Vagina (tissue), 2 donors: ENCODE measurements at regions not wholly inside any gene's neighbourhood (a gene's known extent, or its start where the extent isn't known, plus 50 kb on each side); places are given as distances from the start of the nearest gene placed in this dataset.
A peak's percentile ranks its signal among the peaks of the same experiment; 100 is the strongest.

ENCODE experiments used
- DNase-seq, 2 donors: peaks; one replicate each; pipeline ENCODE4 v3.0.0-alpha.2; 2017; ENCODE audit errors: extremely low spot score in 2 of 2
- H3K27ac ChIP-seq: fragments of 200-600 bp; sonication (generic); one replicate; pipeline ENCODE4 v1.5.1; 2019
- H3K27me3 ChIP-seq: fragments of 200-600 bp; sonication (generic); one replicate; pipeline ENCODE4 v1.5.1; 2019
- H3K36me3 ChIP-seq, 2 donors: fragments of 200-600 bp; sonication (generic); one replicate each; pipeline ENCODE4 v1.5.1; 2017 to 2019
- H3K4me1 ChIP-seq: fragments of 200-600 bp; sonication (generic); one replicate; pipeline ENCODE4 v1.5.1; 2019
- H3K4me3 ChIP-seq, 2 donors: fragments of 200-600 bp; sonication (generic); 1 replicate in 1 of 2; 2 replicates in 1 of 2; pipeline ENCODE4 v1.5.1; 2016 to 2019
- H3K9me3 ChIP-seq: fragments of 200-600 bp; sonication (generic); one replicate; pipeline ENCODE4 v1.5.1; 2019
- CTCF ChIP-seq, 3 experiments: fragments of 450-650 bp in 2 of 3; fragments of 200-600 bp in 1 of 3; sonication (generic) in 1 of 3; IDR thresholded peaks; one replicate each; pipeline ENCODE4 v1.5.1; 2017 to 2019; ENCODE audit warnings: antibody characterized with exemption in 3 of 3, mild to moderate bottlenecking in 2 of 3, moderate library complexity in 2 of 3
- POLR2A ChIP-seq, 2 donors: fragments of 450-650 bp; IDR thresholded peaks; one replicate each; pipeline ENCODE4 v1.6.1; 2017; ENCODE audit warnings: antibody characterized with exemption in 2 of 2, mild to moderate bottlenecking in 2 of 2, moderate library complexity in 2 of 2
- POLR2AphosphoS5 ChIP-seq, 2 donors: sonication (generic); formaldehyde crosslinking; IDR thresholded peaks; one replicate each; pipeline ENCODE4 v1.9.0; 2017; ENCODE audit warnings: antibody characterized with exemption in 2 of 2, mild to moderate bottlenecking in 2 of 2, low read depth in 1 of 2; ENCODE audit not compliant: insufficient read depth in 1 of 2
- intact Hi-C: fragments of 100-400 bp; cut with DNase I; formaldehyde crosslinking; loops from one replicate; pipeline ENCODE4 v1.15.1; 2023

- DNase-seq = peak; percentile 56 to 91
These were observed 145.9 kb upstream of the COPS8 start for GRCh38 chr2:236939721-236940231.

GRCh38 chr2:236940497-236940896 lies 145.2 kb upstream of the COPS8 start:
- DNase-seq = peak; percentile 64 to 74
- intact Hi-C loops = no loop called here
- H3K4me1 ChIP-seq = no peaks in the 10 kb centered on the region
- H3K4me3 ChIP-seq = no peak overlapping the region
- H3K9me3 ChIP-seq = no peaks in the 10 kb centered on the region
- H3K36me3 ChIP-seq = no peaks in the 10 kb centered on the region
- TF ChIP-seq CTCF (IDR thresholded peaks at IDR 0.05) (no peak), POLR2AphosphoS5 (IDR thresholded peaks at IDR 0.05; ENCODE audit: insufficient read depth in 1 of 2, low read depth in 1 of 2) (no peak), POLR2A (IDR thresholded peaks at IDR 0.05) (no peak)
- H3K27ac ChIP-seq = no peak overlapping the region
- H3K27me3 ChIP-seq = no peaks in the 10 kb centered on the region

More at GRCh38 chr2:236939721-236940231, 145.9 kb upstream of the COPS8 start:
- intact Hi-C loops = no loop called here
- TF ChIP-seq POLR2AphosphoS5 (IDR thresholded peaks at IDR 0.05; ENCODE audit: insufficient read depth in 1 of 2, low read depth in 1 of 2) (no peak), CTCF (IDR thresholded peaks at IDR 0.05) (no peak), POLR2A (IDR thresholded peaks at IDR 0.05) (no peak)
- Histone ChIP-seq H3K4me3 (no peak overlapping the region), H3K4me1 (no peaks in the 10 kb centered on the region), H3K9me3 (no peaks in the 10 kb centered on the region), H3K27me3 (no peaks in the 10 kb centered on the region), H3K36me3 (no peaks in the 10 kb centered on the region), H3K27ac (no peak overlapping the region)

- H3K4me1 ChIP-seq = no peaks in the 10 kb centered on the region
- intact Hi-C loops = no loop called here
- no peak for TF ChIP-seq POLR2A (IDR thresholded peaks at IDR 0.05)
- no peak for TF ChIP-seq CTCF (IDR thresholded peaks at IDR 0.05)
- TF ChIP-seq POLR2AphosphoS5 (IDR thresholded peaks at IDR 0.05; ENCODE audit: insufficient read depth in 1 of 2, low read depth in 1 of 2) = no peak
- H3K4me3 ChIP-seq = no peak overlapping the region
- DNase-seq = peak; percentile 47 to 49
- H3K36me3 ChIP-seq = no peaks in the 10 kb centered on the region
- H3K27me3 ChIP-seq = no peaks in the 10 kb centered on the region
- H3K27ac ChIP-seq = no peak overlapping the region
- no peaks in the 10 kb centered on the region for H3K9me3 ChIP-seq
These were observed 144.7 kb upstream of the COPS8 start for GRCh38 chr2:236940916-236941520.

- intact Hi-C loops = no loop called here
- no peak for TF ChIP-seq POLR2AphosphoS5 (IDR thresholded peaks at IDR 0.05; ENCODE audit: insufficient read depth in 1 of 2, low read depth in 1 of 2)
- no peak for TF ChIP-seq CTCF (IDR thresholded peaks at IDR 0.05)
- no peak for TF ChIP-seq POLR2A (IDR thresholded peaks at IDR 0.05)
- Histone ChIP-seq H3K27ac (no peak overlapping the region), H3K27me3 (no peaks in the 10 kb centered on the region), H3K4me1 (no peaks in the 10 kb centered on the region), H3K4me3 (no peak overlapping the region), H3K36me3 (no peaks in the 10 kb centered on the region), H3K9me3 (no peaks in the 10 kb centered on the region)
- peak in 1 of 2 donors; percentile 44 for DNase-seq
These were observed 144.1 kb upstream of the COPS8 start for GRCh38 chr2:236941551-236941950.

GRCh38 chr2:236942554-236942953 lies 143.1 kb upstream of the COPS8 start:
- Histone ChIP-seq H3K27me3 (no peaks in the 10 kb centered on the region), H3K36me3 (no peaks in the 10 kb centered on the region), H3K4me1 (no peaks in the 10 kb centered on the region), H3K4me3 (no peak overlapping the region), H3K27ac (no peak overlapping the region), H3K9me3 (no peaks in the 10 kb centered on the region)
- TF ChIP-seq POLR2A (IDR thresholded peaks at IDR 0.05) = no peak
- no peak for TF ChIP-seq POLR2AphosphoS5 (IDR thresholded peaks at IDR 0.05; ENCODE audit: insufficient read depth in 1 of 2, low read depth in 1 of 2)
- TF ChIP-seq CTCF (IDR thresholded peaks at IDR 0.05) = no peak
- intact Hi-C loops = no loop called here
- no peak for DNase-seq
